Endothelial cell (in vitro differentiated cells): ENCODE measurements at regions not wholly inside any gene's neighbourhood (a gene's known extent, or its start where the extent isn't known, plus 50 kb on each side); places are given as distances from the start of the nearest gene placed in this dataset.

Experiments
- DNase-seq: peaks from one replicate; pipeline ENCODE4 v3.0.0; 2021; ENCODE audit warnings: low spot score
- H3K27ac Mint-ChIP-seq: one replicate; pipeline ENCODE4 v1.8.0; 2021; ENCODE audit warnings: mixed read lengths, inconsistent platforms; ENCODE audit not compliant: unreplicated experiment
- H3K27me3 Mint-ChIP-seq: one replicate; pipeline ENCODE4 v1.8.0; 2021; ENCODE audit warnings: mild to moderate bottlenecking, moderate library complexity, mixed read lengths, inconsistent platforms; ENCODE audit not compliant: unreplicated experiment
- H3K36me3 Mint-ChIP-seq: one replicate; pipeline ENCODE4 v1.8.0; 2021; ENCODE audit warnings: mild to moderate bottlenecking, low read depth, mixed read lengths, inconsistent platforms; ENCODE audit not compliant: unreplicated experiment
- H3K4me1 Mint-ChIP-seq: one replicate; pipeline ENCODE4 v1.8.0; 2021; ENCODE audit warnings: mild to moderate bottlenecking, mixed read lengths, inconsistent platforms; ENCODE audit not compliant: unreplicated experiment
- H3K4me3 Mint-ChIP-seq: one replicate; pipeline ENCODE4 v1.8.0; 2021; ENCODE audit warnings: mild to moderate bottlenecking, mixed read lengths, inconsistent platforms; ENCODE audit not compliant: unreplicated experiment
- H3K9me3 Mint-ChIP-seq: one replicate; pipeline ENCODE4 v1.8.0; 2021; ENCODE audit warnings: mixed read lengths, inconsistent platforms; ENCODE audit not compliant: unreplicated experiment
- CTCF ChIP-seq: fragments of 200-600 bp; sonication (generic); IDR thresholded peaks from one replicate; pipeline ENCODE4 v1.5.0; 2021; ENCODE audit warnings: antibody characterized with exemption; ENCODE audit not compliant: unreplicated experiment

- no peak for DNase-seq
- H3K27me3 Mint-ChIP-seq, result no peaks in the 10 kb centered on the region
- H3K9me3 Mint-ChIP-seq, result no peaks in the 10 kb centered on the region
- H3K4me3 Mint-ChIP-seq, result no peak overlapping the region
- no peak overlapping the region for H3K27ac Mint-ChIP-seq
- no peaks in the 10 kb centered on the region for H3K36me3 Mint-ChIP-seq
- no peak for TF ChIP-seq CTCF
- no peaks in the 10 kb centered on the region for H3K4me1 Mint-ChIP-seq
These were observed 158.1 kb downstream of the DIPK2A start for GRCh38 chr3:144129536-144130214.

GRCh38 chr3:144141074-144141473 lies 169.5 kb downstream of the DIPK2A start:
- H3K27me3 Mint-ChIP-seq, result no peaks in the 10 kb centered on the region
- no peaks in the 10 kb centered on the region for H3K9me3 Mint-ChIP-seq
- H3K36me3 Mint-ChIP-seq, result peaks cover 3% of the 10 kb centered on the region
- no peak for DNase-seq
- no peak overlapping the region for H3K27ac Mint-ChIP-seq
- H3K4me1 Mint-ChIP-seq, result no peaks in the 10 kb centered on the region
- TF ChIP-seq CTCF, result no peak
- H3K4me3 Mint-ChIP-seq, result no peak overlapping the region

GRCh38 chr3:144141496-144141895 lies 169.9 kb downstream of the DIPK2A start:
- DNase-seq, result no peak
- Mint-ChIP-seq H3K36me3 (peaks cover 3% of the 10 kb centered on the region), H3K27me3 (no peaks in the 10 kb centered on the region), H3K27ac (no peak overlapping the region), H3K4me1 (no peaks in the 10 kb centered on the region), H3K9me3 (no peaks in the 10 kb centered on the region), H3K4me3 (no peak overlapping the region)
- no peak for TF ChIP-seq CTCF

GRCh38 chr3:144142151-144142840 lies 170.7 kb downstream of the DIPK2A start:
- no peak for TF ChIP-seq CTCF
- Mint-ChIP-seq H3K27ac (no peak overlapping the region), H3K9me3 (no peaks in the 10 kb centered on the region), H3K36me3 (no peaks in the 10 kb centered on the region), H3K27me3 (no peaks in the 10 kb centered on the region), H3K4me3 (no peak overlapping the region), H3K4me1 (no peaks in the 10 kb centered on the region)
- DNase-seq, result no peak

- Mint-ChIP-seq H3K4me3 (no peak overlapping the region), H3K4me1 (no peaks in the 10 kb centered on the region), H3K27me3 (no peaks in the 10 kb centered on the region), H3K27ac (no peak overlapping the region), H3K9me3 (no peaks in the 10 kb centered on the region), H3K36me3 (no peaks in the 10 kb centered on the region)
- DNase-seq, result no peak
- no peak for TF ChIP-seq CTCF
These were observed 176.7 kb downstream of the DIPK2A start for GRCh38 chr3:144148356-144148755.
